NCI-H2107 (cell line): ENCODE measurements at regions not wholly inside any gene's neighbourhood (a gene's known extent, or its start where the extent isn't known, plus 50 kb on each side); places are given as distances from the start of the nearest gene placed in this dataset.
"Not testable (repeated sequence)": the region's sequence is repeated elsewhere in the genome, so short reads cannot be mapped to it uniquely, and the experiment has no call there.

Experiments used
- DNase-seq: peaks from one replicate; lab custom pipeline; 2025; lab: John Stamatoyannopoulos, UW

DNA sequence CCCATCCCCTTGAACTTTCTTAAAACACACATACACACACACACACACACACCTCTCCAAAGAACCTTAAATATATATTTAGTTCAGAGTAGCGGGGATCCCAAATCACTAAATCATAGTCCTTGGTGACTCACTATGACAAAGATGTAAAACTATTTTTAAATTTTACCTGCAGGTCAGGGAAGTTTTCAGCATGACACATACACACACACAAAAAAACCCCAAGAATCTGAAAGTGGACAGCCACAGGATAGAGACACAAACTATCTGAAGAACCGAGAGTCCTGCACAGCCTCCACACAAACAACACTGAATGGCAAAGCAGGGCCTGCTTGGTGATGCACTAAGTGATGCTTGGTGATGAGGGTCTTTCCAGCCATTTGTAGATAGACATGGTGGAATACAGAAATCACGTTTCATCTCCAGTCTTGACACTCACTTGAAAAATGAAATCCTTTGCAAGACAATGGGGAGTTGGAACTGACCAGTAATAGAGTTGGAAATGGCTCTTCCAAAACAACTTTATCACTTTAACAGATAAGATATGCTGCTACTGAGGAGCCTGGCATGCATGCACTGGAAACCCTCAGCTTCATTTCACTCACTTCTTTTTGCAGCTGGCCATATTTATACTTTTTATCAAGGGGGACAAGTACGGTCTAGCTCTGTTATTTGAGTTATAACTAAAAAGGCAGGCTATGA is 307.3 kb downstream of the RAPGEF2 start:
- no peak for DNase-seq

- no peak for DNase-seq
These were observed 308.0 kb downstream of the RAPGEF2 start for GRCh38 chr4:159410891-159411290.

DNA sequence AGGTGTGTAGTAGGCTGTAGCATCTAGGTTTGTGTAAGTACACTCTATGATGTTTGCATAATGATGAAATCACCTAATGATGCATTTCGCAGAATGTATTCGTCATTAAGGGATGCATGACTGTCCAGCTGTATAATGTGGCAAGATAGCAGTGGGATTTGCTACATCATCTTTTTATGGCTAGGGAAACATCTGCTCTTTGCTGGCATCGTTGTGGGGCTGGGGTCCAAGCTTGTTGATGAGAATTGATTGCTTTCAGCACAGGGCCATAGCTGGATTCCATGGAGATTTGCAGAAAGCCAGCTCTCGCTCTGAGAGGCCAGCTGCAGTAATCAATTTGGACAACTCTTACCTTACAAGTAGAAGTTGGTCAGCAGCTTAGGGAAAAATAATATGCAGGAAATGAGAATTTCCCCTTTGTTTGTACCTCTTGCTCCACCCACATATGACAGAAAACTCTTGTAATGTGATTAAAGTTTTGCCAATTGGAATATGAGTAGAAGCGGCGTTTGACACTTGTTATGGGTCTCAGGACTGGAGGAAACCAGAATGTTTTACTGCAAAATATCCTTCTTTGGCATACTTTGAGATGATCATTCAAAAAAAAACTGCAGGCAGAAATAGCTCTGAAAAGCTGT is 310.5 kb downstream of the RAPGEF2 start:
- DNase-seq, result no peak

DNA sequence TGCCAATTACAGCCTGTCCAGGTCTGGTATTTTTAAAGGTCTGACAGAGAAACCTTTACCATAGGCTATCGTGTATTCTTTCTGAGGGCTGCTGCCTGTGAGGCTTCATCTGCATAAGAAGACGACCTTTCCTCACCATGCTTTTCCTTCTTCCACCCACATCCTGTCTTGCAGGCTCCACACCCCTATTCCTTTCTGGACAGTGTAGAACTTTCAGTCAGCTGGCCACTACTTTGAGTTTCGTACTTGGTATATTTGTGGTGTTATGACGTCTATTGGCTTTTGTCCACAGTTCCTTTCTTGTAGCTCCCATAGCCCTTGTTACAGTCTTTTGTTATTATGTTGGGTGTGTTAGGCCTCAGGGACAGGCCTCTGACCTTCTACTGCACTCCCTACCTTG is 311.4 kb downstream of the RAPGEF2 start:
- DNase-seq, result no peak

DNA sequence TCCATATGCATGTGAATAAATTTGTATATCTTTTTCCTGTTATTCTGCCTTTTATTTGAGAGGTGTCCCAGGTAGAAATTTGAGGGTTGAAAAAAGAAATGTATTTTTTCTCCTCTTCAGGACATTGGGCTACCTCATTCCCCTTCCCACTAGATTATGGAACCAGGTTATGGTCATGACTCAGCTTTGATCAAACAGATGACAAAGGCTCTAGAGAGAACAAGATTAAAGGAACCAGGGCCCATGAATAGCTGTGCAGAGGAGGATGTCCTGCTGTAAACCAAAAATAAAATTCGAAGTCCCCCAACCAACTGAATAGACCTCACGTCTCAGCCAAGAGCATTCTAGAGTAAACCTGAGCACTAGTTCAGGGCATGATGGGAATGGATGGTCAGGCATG is 313.2 kb downstream of the RAPGEF2 start:
- DNase-seq, result no peak

GRCh38 chr4:159416996-159417395 is 314.1 kb downstream of the RAPGEF2 start:
- no peak for DNase-seq

GRCh38 chr4:159420162-159421057 is 317.5 kb downstream of the RAPGEF2 start:
- no peak for DNase-seq

GRCh38 chr4:159421058-159421419 is 318.2 kb downstream of the RAPGEF2 start:
- DNase-seq, result not testable (repeated sequence)

DNA sequence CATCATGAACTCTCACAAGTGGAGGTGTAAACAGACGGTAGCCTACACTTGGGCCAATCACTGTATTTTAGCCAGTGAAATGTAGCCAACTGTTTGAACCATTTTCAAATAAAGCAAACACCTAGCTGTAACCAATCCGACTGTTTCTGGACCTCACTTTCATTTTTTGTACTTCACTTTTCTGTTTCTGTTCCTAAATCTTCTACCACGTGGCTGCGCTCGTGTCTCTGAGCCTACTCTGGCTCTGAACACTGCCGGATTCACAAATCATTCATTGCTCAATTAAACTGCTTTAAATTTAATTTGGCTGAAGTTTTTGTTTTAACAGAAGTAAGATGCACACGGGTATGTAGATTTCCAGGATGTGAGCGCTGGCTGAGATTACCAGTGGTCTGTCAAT is 319.1 kb downstream of the RAPGEF2 start:
- no peak for DNase-seq

- no peak for DNase-seq
These were observed 319.7 kb downstream of the RAPGEF2 start for GRCh38 chr4:159422626-159423025.

GRCh38 chr4:159425737-159426305 is 322.9 kb downstream of the RAPGEF2 start:
- no peak for DNase-seq

GRCh38 chr4:159428293-159428692 is 325.4 kb downstream of the RAPGEF2 start:
- no peak for DNase-seq

DNA sequence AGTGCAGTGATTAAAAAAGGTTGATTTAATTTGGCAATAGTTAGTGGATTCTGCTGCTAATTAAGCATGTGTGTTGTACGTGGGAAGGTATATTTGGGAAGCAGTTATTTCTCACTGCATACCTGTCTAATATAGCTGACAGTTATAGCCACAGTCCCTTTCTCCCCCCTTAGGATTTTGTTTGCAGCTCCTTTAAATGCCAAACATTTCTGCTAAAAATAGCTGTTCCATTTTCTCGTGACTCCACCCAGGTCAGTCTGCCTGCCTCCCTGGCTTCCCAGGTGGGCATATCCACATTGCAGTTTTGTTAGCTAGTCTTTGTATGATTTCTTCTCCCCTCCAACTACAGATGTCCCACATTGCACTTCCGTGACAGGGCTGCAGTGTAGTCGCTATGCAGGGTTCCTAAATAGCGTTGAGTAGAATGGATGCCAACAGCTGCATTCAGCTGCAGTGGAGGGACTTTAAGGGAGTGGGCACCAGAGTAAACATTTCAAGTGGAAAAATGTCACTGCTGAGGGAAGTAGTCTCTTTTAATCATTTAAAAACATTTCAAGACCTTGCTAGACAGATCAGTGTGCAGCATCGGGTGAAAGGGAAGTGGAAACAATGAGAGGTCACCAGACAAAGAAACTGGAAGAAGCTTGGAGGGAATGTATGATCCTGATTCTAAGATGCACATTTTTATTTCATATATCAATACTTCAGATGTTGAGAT is 326.3 kb downstream of the RAPGEF2 start:
- DNase-seq, result no peak

DNA sequence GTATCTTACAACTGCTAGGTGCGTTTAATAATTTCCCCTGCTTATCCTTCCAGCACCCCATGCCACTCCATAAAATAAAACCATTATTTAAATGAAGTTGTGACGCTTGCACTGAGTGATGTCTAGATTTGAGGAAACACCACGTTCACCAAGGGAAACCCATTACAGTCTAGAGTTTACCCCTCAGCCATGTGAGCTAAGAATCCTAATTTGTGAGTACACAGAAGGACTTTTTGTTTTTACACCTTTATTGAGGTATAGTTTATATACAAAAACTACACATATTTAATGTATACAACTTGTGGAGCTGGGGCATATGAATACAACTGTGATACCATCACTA is 326.8 kb downstream of the RAPGEF2 start:
- no peak for DNase-seq

GRCh38 chr4:159430896-159431295 is 328.0 kb downstream of the RAPGEF2 start:
- DNase-seq, result no peak

- DNase-seq, result no peak
These were observed 329.6 kb downstream of the RAPGEF2 start for GRCh38 chr4:159432436-159432835.

DNA sequence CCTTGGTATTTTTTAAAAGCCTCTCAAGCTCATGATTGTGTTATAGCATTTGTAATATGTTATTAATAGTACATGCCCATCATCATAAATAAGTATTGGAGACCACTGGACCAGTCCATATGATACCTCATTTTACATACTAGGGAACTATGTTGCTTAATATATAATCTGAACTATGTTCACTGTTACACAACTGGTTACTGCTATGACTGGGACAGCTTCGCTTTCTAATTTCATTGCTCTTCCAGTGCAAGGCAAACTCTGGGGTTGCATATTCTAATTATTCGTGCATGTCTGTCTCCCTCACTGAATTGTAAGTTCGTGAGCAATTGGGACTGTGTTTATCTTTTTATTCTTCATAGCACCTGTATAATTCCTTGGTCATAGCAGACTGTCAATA is 330.5 kb downstream of the RAPGEF2 start:
- DNase-seq, result no peak

- DNase-seq, result no peak
These were observed 331.4 kb downstream of the RAPGEF2 start for GRCh38 chr4:159434114-159434870.

GRCh38 chr4:159434871-159435241 is 332.0 kb downstream of the RAPGEF2 start:
- no peak for DNase-seq

DNA sequence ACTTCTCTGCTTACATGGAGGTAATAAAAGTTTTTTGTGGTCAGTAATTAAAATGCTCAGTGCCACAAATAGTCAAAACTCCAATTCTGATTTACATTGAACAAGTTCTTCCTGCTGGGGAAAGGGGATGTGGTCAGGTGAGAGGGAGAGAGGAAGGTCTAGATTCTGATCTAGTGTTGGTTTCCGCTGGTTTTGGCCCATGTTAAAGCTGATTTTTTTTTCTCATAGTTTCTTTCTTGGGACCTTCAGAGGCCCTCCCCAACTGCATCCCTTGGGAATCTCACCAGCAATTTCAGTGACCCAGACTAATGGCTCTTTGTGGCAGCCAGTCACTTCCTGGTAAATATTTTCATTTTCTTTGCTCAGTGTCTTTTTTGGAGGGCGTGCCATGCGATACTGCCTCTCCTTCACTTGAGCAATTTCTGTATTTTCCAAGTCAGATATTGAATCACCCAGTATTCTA is 332.7 kb downstream of the RAPGEF2 start:
- no peak for DNase-seq

- no peak for DNase-seq
These were observed 341.1 kb downstream of the RAPGEF2 start for GRCh38 chr4:159443975-159444374.
